ENCODE measurements at regions not wholly inside any gene's neighbourhood (a gene's known extent, or its start where the extent isn't known, plus 50 kb on each side); places are given as distances from the start of the nearest gene placed in this dataset.

DNA sequence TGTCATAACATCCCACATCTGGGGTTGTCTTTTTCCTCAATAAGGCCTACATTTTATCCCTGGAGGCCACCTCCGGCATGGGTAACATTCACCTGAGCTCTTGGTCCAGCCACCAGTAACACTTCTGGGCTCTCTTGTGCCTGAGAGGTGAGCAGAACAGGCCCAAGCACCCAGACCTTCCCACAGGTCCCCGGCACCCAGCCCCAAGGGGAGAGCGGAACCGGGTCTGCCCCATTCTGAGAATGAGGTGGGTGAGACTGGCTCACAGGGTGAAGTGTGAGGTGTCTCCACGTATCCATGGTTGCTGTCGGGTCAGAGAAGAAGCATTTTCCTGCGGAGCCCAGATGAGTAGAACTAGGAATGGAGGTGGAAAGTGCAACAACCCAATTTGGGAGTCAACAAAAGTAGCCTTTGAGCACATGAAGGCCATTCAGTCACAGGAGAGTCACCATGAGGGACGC is 496.7 kb upstream of the MYT1L start:
- Histone ChIP-seq H3K9me2 (replicated peaks; ENCODE audit: control insufficient read depth, low read length) (no peaks in the 10 kb centered on the region), H3K4me2 (ENCODE audit: low read length) (no peak overlapping the region), H3K27ac (ENCODE audit: low read depth, low read length) (no peak overlapping the region), H3K4me3 (ENCODE audit: low read length) (no peak overlapping the region), H4K20me1 (ENCODE audit: control insufficient read depth, insufficient read depth, low read depth, low read length) (no peaks in the 10 kb centered on the region), H3K27me3 (ENCODE audit: control insufficient read depth, low read length) (no peaks in the 10 kb centered on the region), H3K36me3 (ENCODE audit: control insufficient read depth, low read length) (no peaks in the 10 kb centered on the region), H3F3A (ENCODE audit: control insufficient read depth, insufficient read depth) (no peaks in the 10 kb centered on the region), H3K9me3 (ENCODE audit: control insufficient read depth, insufficient read depth, low read length) (0 out of 2 replicates have a peak, but pooled peaks cover 3% of the 10 kb centered on the region), H3K4me1 (ENCODE audit: control insufficient read depth, low read length) (no peaks in the 10 kb centered on the region), H3K79me2 (ENCODE audit: control insufficient read depth, low read length) (no peaks in the 10 kb centered on the region)
- no peak for TF ChIP-seq EZH2phosphoT487 (IDR thresholded peaks at IDR 0.05; ENCODE audit: borderline replicate concordance, low read length)
- TF ChIP-seq, protein P1, sequence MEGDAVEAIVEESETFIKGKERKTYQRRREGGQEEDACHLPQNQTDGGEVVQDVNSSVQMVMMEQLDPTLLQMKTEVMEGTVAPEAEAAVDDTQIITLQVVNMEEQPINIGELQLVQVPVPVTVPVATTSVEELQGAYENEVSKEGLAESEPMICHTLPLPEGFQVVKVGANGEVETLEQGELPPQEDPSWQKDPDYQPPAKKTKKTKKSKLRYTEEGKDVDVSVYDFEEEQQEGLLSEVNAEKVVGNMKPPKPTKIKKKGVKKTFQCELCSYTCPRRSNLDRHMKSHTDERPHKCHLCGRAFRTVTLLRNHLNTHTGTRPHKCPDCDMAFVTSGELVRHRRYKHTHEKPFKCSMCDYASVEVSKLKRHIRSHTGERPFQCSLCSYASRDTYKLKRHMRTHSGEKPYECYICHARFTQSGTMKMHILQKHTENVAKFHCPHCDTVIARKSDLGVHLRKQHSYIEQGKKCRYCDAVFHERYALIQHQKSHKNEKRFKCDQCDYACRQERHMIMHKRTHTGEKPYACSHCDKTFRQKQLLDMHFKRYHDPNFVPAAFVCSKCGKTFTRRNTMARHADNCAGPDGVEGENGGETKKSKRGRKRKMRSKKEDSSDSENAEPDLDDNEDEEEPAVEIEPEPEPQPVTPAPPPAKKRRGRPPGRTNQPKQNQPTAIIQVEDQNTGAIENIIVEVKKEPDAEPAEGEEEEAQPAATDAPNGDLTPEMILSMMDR (IDR thresholded peaks at IDR 0.05; ENCODE audit: low read depth, low read length, poor library complexity, severe bottlenecking): no peak

DNA sequence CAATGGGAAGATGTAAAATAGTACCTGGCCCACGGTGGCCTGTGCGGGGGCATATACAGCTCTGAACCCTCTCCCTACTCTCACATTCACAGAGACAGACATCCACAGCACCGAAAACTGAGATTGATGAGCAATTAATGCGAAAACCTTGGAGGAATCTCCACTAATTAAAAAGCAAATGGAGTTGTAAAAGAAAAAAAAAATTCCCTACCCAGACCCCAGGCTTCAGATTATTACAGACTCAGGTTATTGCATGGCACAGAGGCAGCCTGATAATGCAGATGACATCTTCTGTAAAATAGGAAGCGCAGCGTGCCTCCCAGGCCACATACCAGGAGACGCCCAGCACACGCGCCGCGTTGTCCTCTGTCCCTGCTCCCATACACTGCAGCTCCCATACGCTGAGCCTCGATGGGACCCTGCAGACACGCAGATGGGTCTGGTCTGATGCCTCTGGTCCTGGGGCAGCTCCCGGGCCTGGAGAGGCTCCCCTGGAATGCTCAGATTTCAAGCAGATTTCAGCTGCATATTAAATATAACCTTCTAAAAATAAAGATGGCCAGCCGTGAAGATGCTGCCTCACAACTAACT is 496.1 kb upstream of the MYT1L start:
- H3K79me2 ChIP-seq (ENCODE audit: control insufficient read depth, low read length): no peaks in the 10 kb centered on the region
- no peaks in the 10 kb centered on the region for H4K20me1 ChIP-seq (ENCODE audit: control insufficient read depth, insufficient read depth, low read depth, low read length)
- no peaks in the 10 kb centered on the region for H3K9me2 ChIP-seq (replicated peaks; ENCODE audit: control insufficient read depth, low read length)
- no peak overlapping the region for H3K4me2 ChIP-seq (ENCODE audit: low read length)
- H3K27me3 ChIP-seq (ENCODE audit: control insufficient read depth, low read length): no peaks in the 10 kb centered on the region
- no peak overlapping the region for H3K4me3 ChIP-seq (ENCODE audit: low read length)
- H3F3A ChIP-seq (ENCODE audit: control insufficient read depth, insufficient read depth): no peaks in the 10 kb centered on the region
- no peaks in the 10 kb centered on the region for H3K4me1 ChIP-seq (ENCODE audit: control insufficient read depth, low read length)
- no peaks in the 10 kb centered on the region for H3K36me3 ChIP-seq (ENCODE audit: control insufficient read depth, low read length)
- no peak for TF ChIP-seq EZH2phosphoT487 (IDR thresholded peaks at IDR 0.05; ENCODE audit: borderline replicate concordance, low read length)
- TF ChIP-seq, protein P1 (IDR thresholded peaks at IDR 0.05; ENCODE audit: low read depth, low read length, poor library complexity, severe bottlenecking): no peak
- H3K27ac ChIP-seq (ENCODE audit: low read depth, low read length): no peak overlapping the region
- 0 out of 2 replicates have a peak, but pooled peaks cover 3% of the 10 kb centered on the region for H3K9me3 ChIP-seq (ENCODE audit: control insufficient read depth, insufficient read depth, low read length)

DNA sequence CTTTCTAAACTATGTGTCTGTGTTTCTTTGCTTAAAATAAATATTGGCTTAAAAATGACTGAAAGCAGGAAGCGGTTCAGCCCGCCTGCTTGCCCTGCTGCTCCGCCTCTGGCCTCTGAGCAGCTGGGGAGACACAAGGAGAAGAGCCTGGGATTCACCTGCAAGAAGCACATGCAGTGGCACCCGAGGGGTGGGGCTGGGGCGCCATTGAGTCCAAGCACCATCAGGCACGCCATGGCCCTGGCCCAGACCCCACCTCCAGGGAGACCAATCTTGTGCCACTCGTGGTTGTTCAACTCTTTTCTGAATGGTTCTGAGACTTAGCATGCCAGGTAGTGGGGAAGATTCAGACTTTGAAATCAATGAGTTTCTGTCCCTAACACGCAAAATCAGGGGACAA is 495.5 kb upstream of the MYT1L start:
- Histone ChIP-seq H3K9me2 (replicated peaks; ENCODE audit: control insufficient read depth, low read length) (no peaks in the 10 kb centered on the region), H3K9me3 (ENCODE audit: control insufficient read depth, insufficient read depth, low read length) (0 out of 2 replicates have a peak, but pooled peaks cover 3% of the 10 kb centered on the region), H3F3A (ENCODE audit: control insufficient read depth, insufficient read depth) (no peaks in the 10 kb centered on the region), H4K20me1 (ENCODE audit: control insufficient read depth, insufficient read depth, low read depth, low read length) (no peaks in the 10 kb centered on the region), H3K4me1 (ENCODE audit: control insufficient read depth, low read length) (no peaks in the 10 kb centered on the region), H3K27ac (ENCODE audit: low read depth, low read length) (no peak overlapping the region), H3K79me2 (ENCODE audit: control insufficient read depth, low read length) (no peaks in the 10 kb centered on the region), H3K4me3 (ENCODE audit: low read length) (no peak overlapping the region), H3K4me2 (ENCODE audit: low read length) (no peak overlapping the region), H3K27me3 (ENCODE audit: control insufficient read depth, low read length) (no peaks in the 10 kb centered on the region), H3K36me3 (ENCODE audit: control insufficient read depth, low read length) (no peaks in the 10 kb centered on the region)
- no peak for TF ChIP-seq EZH2phosphoT487 (IDR thresholded peaks at IDR 0.05; ENCODE audit: borderline replicate concordance, low read length)
- TF ChIP-seq, protein P1 (IDR thresholded peaks at IDR 0.05; ENCODE audit: low read depth, low read length, poor library complexity, severe bottlenecking): no peak

All from DOHH2 (cell line).